ENCODE measurements at regions not wholly inside any gene's neighbourhood (a gene's known extent, or its start where the extent isn't known, plus 50 kb on each side); places are given as distances from the start of the nearest gene placed in this dataset.

DNA sequence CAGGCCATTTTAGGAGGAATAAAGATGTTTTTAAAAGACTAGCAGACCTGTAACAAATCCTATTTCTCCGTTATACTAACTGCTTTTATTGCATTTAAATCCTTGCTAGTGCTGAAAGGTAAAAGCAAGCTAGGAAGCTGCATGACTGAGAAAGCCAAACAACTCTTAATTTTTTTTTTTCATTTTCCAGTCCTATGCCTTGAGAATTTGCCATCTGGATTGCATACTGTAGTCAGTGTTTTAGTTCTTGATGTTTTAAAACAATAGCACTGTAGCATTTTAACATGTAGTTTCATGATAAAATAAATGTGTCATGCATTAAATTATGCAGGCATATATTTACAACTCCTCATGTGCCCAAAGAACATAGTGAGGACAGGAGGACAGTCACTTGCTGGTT is 108.4 kb upstream of the FGF10 start:
- ATAC-seq (ENCODE audit: low read depth) (no peak), DNase-seq (no peak)
- intact Hi-C loops (cut with micrococcal nuclease) = no loop called here
- Histone ChIP-seq H3K14ac (replicated peaks; ENCODE audit: low read depth, low read length) (no peak overlapping the region), H3K4me2 (ENCODE audit: low read depth, low read length) (no peak overlapping the region), H2BK5ac (ENCODE audit: low read depth, low read length, poor library complexity, severe bottlenecking) (no peak overlapping the region), H3K27me3 (ENCODE audit: control insufficient read depth, insufficient read depth, low read length) (no peaks in the 10 kb centered on the region), H4K20me1 (ENCODE audit: insufficient read depth, low read length) (no peaks in the 10 kb centered on the region), H3K4me3 (ENCODE audit: insufficient read depth, low read depth, low read length) (no peak overlapping the region), H3K36me3 (ENCODE audit: control insufficient read depth, insufficient read depth, low read length) (no peaks in the 10 kb centered on the region), H3K18ac (ENCODE audit: low read depth, low read length) (no peak overlapping the region), H3K4me1 (ENCODE audit: control insufficient read depth, insufficient read depth, low read length) (no peaks in the 10 kb centered on the region), H4K5ac (ENCODE audit: low read depth, low read length) (no peak overlapping the region), H3K9me1 (ENCODE audit: insufficient read depth, low read length) (no peaks in the 10 kb centered on the region), H4K91ac (ENCODE audit: insufficient read depth, low read depth, low read length) (no peak overlapping the region), H3K4ac (ENCODE audit: low read depth, low read length) (no peak overlapping the region), H3K27ac (ENCODE audit: insufficient read depth, low read length) (no peak overlapping the region), H3K9me3 (ENCODE audit: control insufficient read depth, insufficient read depth, low read length) (no peaks in the 10 kb centered on the region), H3K79me1 (ENCODE audit: low read depth in 1 of 2, low read length in 2 of 2) (no peaks in the 10 kb centered on the region), H3K56ac (ENCODE audit: extremely low read depth, insufficient read depth, low read length) (no peak overlapping the region), H2BK15ac (ENCODE audit: low read depth, low read length) (no peak overlapping the region), H2BK20ac (ENCODE audit: low read depth, low read length) (no peak overlapping the region), H2BK120ac (ENCODE audit: low read depth, low read length) (no peak overlapping the region), H2AFZ (replicated peaks; ENCODE audit: low read length, poor library complexity) (no peak overlapping the region), H3K23ac (ENCODE audit: low read depth, low read length) (no peak overlapping the region), H2AK5ac (ENCODE audit: low read depth, low read length) (no peak overlapping the region), H4K8ac (ENCODE audit: low read depth in 2 of 2, low read length in 2 of 2) (no peak overlapping the region), H3K9ac (ENCODE audit: low read depth, low read length) (no peak overlapping the region), H2AK9ac (replicated peaks; ENCODE audit: low read depth, low read length, poor library complexity) (no peak overlapping the region)
- no CpG with 5 or more reads among the region's 1 CpG for WGBS, 2 experiments (ENCODE audit: extremely low coverage in 2 of 2, insufficient read length in 1 of 2)
- dilution Hi-C loops (cut with HindIII; ENCODE audit: low sequenced_read_pairs, unreplicated experiment) = no loop called here
- CTCF ChIA-PET = no interaction called here
- no TSS peak for BruUV-seq (replicated peaks)
- in situ Hi-C loops (cut with MboI; ENCODE audit: low sequenced_read_pairs) = no loop called here
- POLR2A ChIA-PET (ENCODE audit: unreplicated experiment) = interaction anchor here (0.6 kb wide), 1 partner anchor 13 kb away, joined by 4 read pairs; no protein-coding TSS in a partner anchor
- no peak for TF ChIP-seq RFX5 (IDR thresholded peaks at IDR 0.05; ENCODE audit: low read depth, low read length)

All from IMR-90 (cell line).